Endodermal cell (in vitro differentiated cells): ENCODE measurements at regions not wholly inside any gene's neighbourhood (a gene's known extent, or its start where the extent isn't known, plus 50 kb on each side); places are given as distances from the start of the nearest gene placed in this dataset.

Experiments used
- DNase-seq: peaks from one replicate; pipeline ENCODE4 v3.0.0-alpha.2; 2017
- H3K27ac ChIP-seq: 2 replicates; pipeline ENCODE4 v1.5.1; 2013; ENCODE audit warnings: mild to moderate bottlenecking, low read depth, low read length, moderate library complexity
- H3K27me3 ChIP-seq: 2 replicates; pipeline ENCODE4 v1.6.1; 2013; ENCODE audit warnings: mild to moderate bottlenecking, low read length, moderate library complexity; ENCODE audit not compliant: insufficient read depth, control insufficient read depth, poor library complexity, severe bottlenecking
- H3K36me3 ChIP-seq: 2 replicates; pipeline ENCODE4 v1.7.0; 2013; ENCODE audit warnings: mild to moderate bottlenecking, low read length, moderate library complexity; ENCODE audit not compliant: control insufficient read depth, insufficient read depth
- H3K4me1 ChIP-seq: one replicate; pipeline ENCODE4 v1.7.0; 2013; ENCODE audit warnings: low read length; ENCODE audit not compliant: control insufficient read depth, insufficient read depth
- H3K4me3 ChIP-seq: 2 replicates; pipeline ENCODE4 v1.5.1; 2013; ENCODE audit warnings: mild to moderate bottlenecking, low read length, moderate library complexity
- H3K9ac ChIP-seq: 2 replicates; pipeline ENCODE4 v1.6.1; 2013; ENCODE audit warnings: mild to moderate bottlenecking, low read length, moderate library complexity; ENCODE audit not compliant: poor library complexity, severe bottlenecking; ENCODE audit errors: extremely low read depth
- H3K9me3 ChIP-seq: 2 replicates; pipeline ENCODE4 v1.6.1; 2013; ENCODE audit warnings: mild to moderate bottlenecking, low read length, moderate library complexity; ENCODE audit not compliant: control insufficient read depth
- H3K27ac Mint-ChIP-seq: 2 replicates; pipeline ENCODE4 v1.8.0; 2020; ENCODE audit warnings: mixed read lengths
- H3K27me3 Mint-ChIP-seq: 2 replicates; pipeline ENCODE4 v1.8.0; 2021; ENCODE audit warnings: mild to moderate bottlenecking, mixed read lengths; ENCODE audit not compliant: insufficient read depth
- H3K36me3 Mint-ChIP-seq: 2 replicates; pipeline ENCODE4 v1.8.0; 2020; ENCODE audit warnings: low read depth, mixed read lengths
- H3K4me1 Mint-ChIP-seq: 2 replicates; pipeline ENCODE4 v1.8.0; 2020; ENCODE audit warnings: mixed read lengths
- H3K4me3 Mint-ChIP-seq: 2 replicates; pipeline ENCODE4 v1.8.0; 2020; ENCODE audit warnings: mild to moderate bottlenecking, moderate library complexity, mixed read lengths
- H3K9me3 Mint-ChIP-seq: 2 replicates; pipeline ENCODE4 v1.8.0; 2020; ENCODE audit warnings: mild to moderate bottlenecking, mixed read lengths
- WGBS, 2 experiments: methylation state at CpG; one replicate each; pipeline versions ENCODE4 v1.1.5 to v1.1.7; 2013; ENCODE audit warnings: missing lambda C conversion rate in 2 of 2, mixed read lengths in 1 of 2; ENCODE audit not compliant: insufficient coverage in 1 of 2, insufficient read length in 1 of 2; 5-methylcytosine and 5-hydroxymethylcytosine counted together
- TF ChIP-seq, protein P1 (sequence below): fragments of 200-600 bp; sonication (generic); conservative IDR thresholded peaks from 2 replicates; pipeline ENCODE4 v1.5.0; 2021; ENCODE audit warnings: antibody characterized with exemption, mild to moderate bottlenecking

DNA sequence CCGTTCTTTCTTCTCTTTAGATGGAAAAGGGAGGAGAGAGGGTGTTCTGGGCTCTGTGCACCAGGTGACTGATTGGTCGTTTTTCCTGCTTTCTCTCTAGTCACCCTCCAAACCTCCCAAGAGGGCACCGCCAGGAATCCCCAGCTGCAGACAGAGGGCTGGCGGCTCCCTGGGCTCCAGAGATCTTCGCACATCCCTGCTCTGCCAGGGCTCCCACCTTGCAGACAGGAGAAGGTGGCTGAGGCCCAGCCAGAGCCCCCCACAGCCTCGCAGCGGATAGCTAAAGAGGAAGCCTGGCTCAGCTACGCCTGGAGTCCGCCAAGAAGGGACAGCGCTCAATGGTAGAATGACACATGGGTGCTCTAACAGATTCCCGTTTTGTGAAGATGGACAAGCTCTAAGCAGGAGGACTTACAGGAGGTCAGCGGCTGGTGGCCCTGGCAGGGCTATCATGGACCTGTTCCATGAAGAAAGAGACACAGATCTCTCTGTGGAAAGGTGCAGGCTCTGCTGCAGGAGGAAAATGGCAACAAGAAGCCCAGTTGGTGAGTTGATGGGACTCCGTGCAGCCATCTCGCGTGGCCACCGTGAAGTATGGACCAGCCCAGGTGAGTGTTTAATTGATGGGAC, 976.9 kb downstream of the BRD1 start:
- no peaks in the 10 kb centered on the region for H3K27me3 ChIP-seq
- peak; percentile 26 for DNase-seq
- no peaks in the 10 kb centered on the region for H3K9me3 ChIP-seq
- H3K36me3 ChIP-seq, result no peaks in the 10 kb centered on the region
- no peak overlapping the region for H3K27ac ChIP-seq
- H3K9ac ChIP-seq, result no peak overlapping the region
- TF ChIP-seq, protein P1, sequence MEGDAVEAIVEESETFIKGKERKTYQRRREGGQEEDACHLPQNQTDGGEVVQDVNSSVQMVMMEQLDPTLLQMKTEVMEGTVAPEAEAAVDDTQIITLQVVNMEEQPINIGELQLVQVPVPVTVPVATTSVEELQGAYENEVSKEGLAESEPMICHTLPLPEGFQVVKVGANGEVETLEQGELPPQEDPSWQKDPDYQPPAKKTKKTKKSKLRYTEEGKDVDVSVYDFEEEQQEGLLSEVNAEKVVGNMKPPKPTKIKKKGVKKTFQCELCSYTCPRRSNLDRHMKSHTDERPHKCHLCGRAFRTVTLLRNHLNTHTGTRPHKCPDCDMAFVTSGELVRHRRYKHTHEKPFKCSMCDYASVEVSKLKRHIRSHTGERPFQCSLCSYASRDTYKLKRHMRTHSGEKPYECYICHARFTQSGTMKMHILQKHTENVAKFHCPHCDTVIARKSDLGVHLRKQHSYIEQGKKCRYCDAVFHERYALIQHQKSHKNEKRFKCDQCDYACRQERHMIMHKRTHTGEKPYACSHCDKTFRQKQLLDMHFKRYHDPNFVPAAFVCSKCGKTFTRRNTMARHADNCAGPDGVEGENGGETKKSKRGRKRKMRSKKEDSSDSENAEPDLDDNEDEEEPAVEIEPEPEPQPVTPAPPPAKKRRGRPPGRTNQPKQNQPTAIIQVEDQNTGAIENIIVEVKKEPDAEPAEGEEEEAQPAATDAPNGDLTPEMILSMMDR, result no peak
- Mint-ChIP-seq H3K4me3 (no peak overlapping the region), H3K27ac (no peak overlapping the region), H3K27me3 (peaks cover 3% of the 10 kb centered on the region), H3K36me3 (no peaks in the 10 kb centered on the region), H3K4me1 (no peaks in the 10 kb centered on the region), H3K9me3 (no peaks in the 10 kb centered on the region)
- 92% methylated on average over 8 to 16 of the region's 16 CpGs for WGBS, 2 experiments
- no peak overlapping the region for H3K4me3 ChIP-seq
- no peaks in the 10 kb centered on the region for H3K4me1 ChIP-seq

DNA sequence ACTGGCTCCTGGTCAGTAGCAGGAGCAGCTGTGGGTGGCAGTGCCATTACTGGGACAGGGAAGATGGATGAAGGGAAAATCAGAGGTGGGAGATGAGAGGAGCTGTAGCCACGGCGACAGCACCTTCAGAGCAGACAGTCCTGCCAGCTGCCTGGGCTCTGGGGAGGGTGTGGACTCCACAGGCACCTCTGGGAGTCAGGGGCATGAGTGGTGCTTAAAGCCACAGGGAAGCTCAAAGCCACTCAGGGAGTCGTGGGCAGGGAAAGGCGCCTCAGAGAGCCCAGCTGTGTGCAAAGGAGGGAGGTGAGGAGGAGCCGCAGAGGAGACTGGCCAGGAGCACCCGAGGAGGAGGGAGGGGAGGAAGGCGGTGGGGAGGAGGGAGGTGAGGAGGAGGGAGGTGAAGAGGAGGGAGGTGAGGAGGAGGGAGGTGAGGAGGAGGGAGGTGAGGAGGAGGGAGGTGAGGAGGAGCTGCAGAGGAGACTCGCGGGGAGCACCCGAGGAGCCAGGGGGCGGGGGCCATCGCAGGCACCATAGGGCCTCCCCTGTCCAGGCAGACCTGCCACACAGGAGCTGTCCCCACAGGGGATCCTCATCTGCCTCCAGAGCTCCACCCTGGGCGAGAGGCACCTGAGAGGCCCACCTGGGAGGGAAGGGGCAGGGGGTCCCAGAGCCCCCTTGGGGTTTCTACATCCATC, 977.6 kb downstream of the BRD1 start:
- no peak overlapping the region for H3K4me3 ChIP-seq

DNA sequence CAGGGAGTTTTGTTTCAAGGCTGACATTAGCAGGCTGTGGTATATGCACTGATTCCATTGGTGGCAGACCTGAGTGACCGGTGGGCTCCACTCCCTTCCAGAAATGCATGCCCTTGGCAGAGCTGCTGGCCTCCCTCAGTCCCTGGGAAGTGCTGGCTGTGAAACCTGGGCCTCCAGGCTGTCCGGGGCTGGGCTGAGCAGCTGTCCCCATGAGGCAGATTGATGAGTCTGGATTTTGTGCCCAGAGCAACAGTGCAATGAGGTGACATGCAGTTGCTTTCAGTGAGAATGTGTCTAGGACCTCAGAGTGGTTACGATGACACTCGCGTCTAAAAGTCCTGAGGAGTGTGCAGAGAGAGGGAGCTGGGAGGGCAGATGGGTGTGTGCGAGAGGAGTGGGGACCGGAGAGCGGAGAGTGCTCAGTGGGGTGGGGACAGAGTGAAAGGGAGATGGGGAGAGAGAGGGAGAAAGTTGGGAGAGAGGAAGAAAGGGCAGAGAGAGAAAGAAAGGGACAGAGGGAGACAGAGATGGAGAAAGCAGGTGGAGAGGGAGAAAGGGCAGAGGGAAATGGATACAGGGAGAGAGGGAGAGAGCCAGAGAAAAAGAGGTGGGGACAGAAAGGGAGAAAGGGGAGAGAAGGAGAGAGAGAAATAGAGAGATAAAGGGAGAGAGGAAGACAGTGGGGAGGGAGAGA, 978.3 kb downstream of the BRD1 start:
- 78 to 84% methylated on average over 6 to 8 of the region's 8 CpGs for WGBS, 2 experiments
- H3K4me3 Mint-ChIP-seq, result no peak overlapping the region
- no peaks in the 10 kb centered on the region for H3K36me3 Mint-ChIP-seq

More for the DNA sequence above, 977.6 kb downstream of the BRD1 start:
- peak; percentile 26 for DNase-seq
- H3K9me3 Mint-ChIP-seq, result no peaks in the 10 kb centered on the region
- Histone ChIP-seq H3K4me1 (no peaks in the 10 kb centered on the region), H3K9ac (no peak overlapping the region), H3K9me3 (no peaks in the 10 kb centered on the region), H3K27me3 (no peaks in the 10 kb centered on the region), H3K36me3 (no peaks in the 10 kb centered on the region), H3K27ac (no peak overlapping the region)
- TF ChIP-seq, protein P1, result no peak
- H3K4me3 Mint-ChIP-seq, result no peak overlapping the region
- WGBS, 2 experiments, result 91 to 96% methylated on average over 3 to 11 of the region's 13 CpGs
- H3K27me3 Mint-ChIP-seq, result peaks cover 3% of the 10 kb centered on the region
- no peaks in the 10 kb centered on the region for H3K36me3 Mint-ChIP-seq
- H3K4me1 Mint-ChIP-seq, result no peaks in the 10 kb centered on the region
- H3K27ac Mint-ChIP-seq, result no peak overlapping the region

More for the DNA sequence above, 978.3 kb downstream of the BRD1 start:
- no peaks in the 10 kb centered on the region for H3K4me1 ChIP-seq
- TF ChIP-seq, protein P1, result no peak
- no peak overlapping the region for H3K27ac ChIP-seq
- Mint-ChIP-seq H3K27ac (no peak overlapping the region), H3K4me1 (no peaks in the 10 kb centered on the region), H3K27me3 (peaks cover 3% of the 10 kb centered on the region), H3K9me3 (no peaks in the 10 kb centered on the region)
- H3K36me3 ChIP-seq, result no peaks in the 10 kb centered on the region
- H3K27me3 ChIP-seq, result no peaks in the 10 kb centered on the region
- no peak overlapping the region for H3K4me3 ChIP-seq
- no peak overlapping the region for H3K9ac ChIP-seq
- peak; percentile 26 for DNase-seq
- no peaks in the 10 kb centered on the region for H3K9me3 ChIP-seq
